ENCODE measurements at regions not wholly inside any gene's neighbourhood (a gene's known extent, or its start where the extent isn't known, plus 50 kb on each side); places are given as distances from the start of the nearest gene placed in this dataset.

GRCh38 chr13:47719164-47719563, 281.9 kb downstream of the SUCLA2 start:
- TF ChIP-seq, protein P1, sequence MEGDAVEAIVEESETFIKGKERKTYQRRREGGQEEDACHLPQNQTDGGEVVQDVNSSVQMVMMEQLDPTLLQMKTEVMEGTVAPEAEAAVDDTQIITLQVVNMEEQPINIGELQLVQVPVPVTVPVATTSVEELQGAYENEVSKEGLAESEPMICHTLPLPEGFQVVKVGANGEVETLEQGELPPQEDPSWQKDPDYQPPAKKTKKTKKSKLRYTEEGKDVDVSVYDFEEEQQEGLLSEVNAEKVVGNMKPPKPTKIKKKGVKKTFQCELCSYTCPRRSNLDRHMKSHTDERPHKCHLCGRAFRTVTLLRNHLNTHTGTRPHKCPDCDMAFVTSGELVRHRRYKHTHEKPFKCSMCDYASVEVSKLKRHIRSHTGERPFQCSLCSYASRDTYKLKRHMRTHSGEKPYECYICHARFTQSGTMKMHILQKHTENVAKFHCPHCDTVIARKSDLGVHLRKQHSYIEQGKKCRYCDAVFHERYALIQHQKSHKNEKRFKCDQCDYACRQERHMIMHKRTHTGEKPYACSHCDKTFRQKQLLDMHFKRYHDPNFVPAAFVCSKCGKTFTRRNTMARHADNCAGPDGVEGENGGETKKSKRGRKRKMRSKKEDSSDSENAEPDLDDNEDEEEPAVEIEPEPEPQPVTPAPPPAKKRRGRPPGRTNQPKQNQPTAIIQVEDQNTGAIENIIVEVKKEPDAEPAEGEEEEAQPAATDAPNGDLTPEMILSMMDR (conservative IDR thresholded peaks at IDR 0.05; ENCODE audit: low read depth, low read length): no peak
- TF ChIP-seq POLR2A (IDR thresholded peaks at IDR 0.05; ENCODE audit: low read depth, low read length) (no peak), MXI1 (IDR thresholded peaks at IDR 0.05; ENCODE audit: borderline replicate concordance, low read depth, low read length) (no peak), RAD21 (IDR thresholded peaks at IDR 0.05; ENCODE audit: low read length) (no peak), RFX5 (IDR thresholded peaks at IDR 0.05; ENCODE audit: low read depth, low read length) (no peak), CHD1 (IDR thresholded peaks at IDR 0.05; ENCODE audit: low read depth, low read length) (no peak), MAZ (IDR thresholded peaks at IDR 0.05; ENCODE audit: borderline replicate concordance, low read depth, low read length) (no peak), RCOR1 (IDR thresholded peaks at IDR 0.05; ENCODE audit: insufficient replicate concordance, low read length) (no peak)
- TF ChIP-seq, protein P2, sequence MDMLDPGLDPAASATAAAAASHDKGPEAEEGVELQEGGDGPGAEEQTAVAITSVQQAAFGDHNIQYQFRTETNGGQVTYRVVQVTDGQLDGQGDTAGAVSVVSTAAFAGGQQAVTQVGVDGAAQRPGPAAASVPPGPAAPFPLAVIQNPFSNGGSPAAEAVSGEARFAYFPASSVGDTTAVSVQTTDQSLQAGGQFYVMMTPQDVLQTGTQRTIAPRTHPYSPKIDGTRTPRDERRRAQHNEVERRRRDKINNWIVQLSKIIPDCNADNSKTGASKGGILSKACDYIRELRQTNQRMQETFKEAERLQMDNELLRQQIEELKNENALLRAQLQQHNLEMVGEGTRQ (IDR thresholded peaks at IDR 0.05; ENCODE audit: low read depth, low read length): no peak
